ENCODE measurements at regions not wholly inside any gene's neighbourhood (a gene's known extent, or its start where the extent isn't known, plus 50 kb on each side); places are given as distances from the start of the nearest gene placed in this dataset.

- H3K4me3 ChIP-seq (ENCODE audit: low read depth, low read length) = no peak overlapping the region
- no peak for TF ChIP-seq CTCF (IDR thresholded peaks at IDR 0.05; ENCODE audit: low read depth, low read length)
Measured at GRCh38 chr12:124693111-124693723, 125.8 kb upstream of the NCOR2 start.

- no peak overlapping the region for H3K4me3 ChIP-seq (ENCODE audit: low read depth, low read length)
- TF ChIP-seq CTCF (IDR thresholded peaks at IDR 0.05; ENCODE audit: low read depth, low read length) = no peak
Measured at GRCh38 chr12:124692443-124692842, 125.0 kb upstream of the NCOR2 start.

- TF ChIP-seq CTCF (IDR thresholded peaks at IDR 0.05; ENCODE audit: low read depth, low read length) = no peak
- H3K4me3 ChIP-seq (ENCODE audit: low read depth, low read length) = no peak overlapping the region
Measured at GRCh38 chr12:124691429-124691828, 124.0 kb upstream of the NCOR2 start.

GRCh38 chr12:124689631-124690030, 122.2 kb upstream of the NCOR2 start:
- no peak overlapping the region for H3K4me3 ChIP-seq (ENCODE audit: low read depth, low read length)
- no peak for TF ChIP-seq CTCF (IDR thresholded peaks at IDR 0.05; ENCODE audit: low read depth, low read length)

GRCh38 chr12:124688356-124688992, 121.1 kb upstream of the NCOR2 start:
- TF ChIP-seq CTCF (IDR thresholded peaks at IDR 0.05; ENCODE audit: low read depth, low read length) = no peak
- no peak overlapping the region for H3K4me3 ChIP-seq (ENCODE audit: low read depth, low read length)

- no peak overlapping the region for H3K4me3 ChIP-seq (ENCODE audit: low read depth, low read length)
- TF ChIP-seq CTCF (IDR thresholded peaks at IDR 0.05; ENCODE audit: low read depth, low read length) = no peak
Measured at GRCh38 chr12:124687917-124688316, 120.5 kb upstream of the NCOR2 start.

GRCh38 chr12:124687174-124687902, 119.9 kb upstream of the NCOR2 start:
- no peak for TF ChIP-seq CTCF (IDR thresholded peaks at IDR 0.05; ENCODE audit: low read depth, low read length)
- H3K4me3 ChIP-seq (ENCODE audit: low read depth, low read length) = no peak overlapping the region
